MG63 (cell line): ENCODE measurements at regions not wholly inside any gene's neighbourhood (a gene's known extent, or its start where the extent isn't known, plus 50 kb on each side); places are given as distances from the start of the nearest gene placed in this dataset.
"Not testable (repeated sequence)": the region's sequence is repeated elsewhere in the genome, so short reads cannot be mapped to it uniquely, and the experiment has no call there.

Experiments
- DNase-seq: peaks from one replicate; pipeline ENCODE4 v3.0.0-alpha.2; 2020
- H3K27me3 ChIP-seq: fragments of 250-450 bp; sonication (Bioruptor Pico); 2 replicates; pipeline ENCODE4 v1.5.1; 2020; ENCODE audit warnings: mild to moderate bottlenecking, moderate library complexity
- H3K36me3 ChIP-seq: fragments of 250-450 bp; sonication (Bioruptor Pico); 2 replicates; pipeline ENCODE4 v1.5.1; 2020; ENCODE audit warnings: mild to moderate bottlenecking, moderate library complexity
- H3K4me3 ChIP-seq: fragments of 250-450 bp; sonication (Bioruptor Pico); 2 replicates; pipeline ENCODE4 v1.5.1; 2020; ENCODE audit warnings: mild to moderate bottlenecking, moderate library complexity
- H3K9me3 ChIP-seq: fragments of 250-450 bp; sonication (Bioruptor Pico); 2 replicates; pipeline ENCODE4 v1.5.1; 2020; ENCODE audit warnings: mild to moderate bottlenecking, moderate library complexity

- no peak for DNase-seq
- H3K27me3 ChIP-seq, result no peaks in the 10 kb centered on the region
- H3K36me3 ChIP-seq, result no peaks in the 10 kb centered on the region
- no peak overlapping the region for H3K4me3 ChIP-seq
- H3K9me3 ChIP-seq, result no peaks in the 10 kb centered on the region
These were observed 77.3 kb upstream of the DHRS4 start for GRCh38 chr14:23876160-23876750.

GRCh38 chr14:23877111-23877510, 76.5 kb upstream of the DHRS4 start:
- H3K27me3 ChIP-seq, result no peaks in the 10 kb centered on the region
- no peak overlapping the region for H3K4me3 ChIP-seq
- no peaks in the 10 kb centered on the region for H3K36me3 ChIP-seq
- no peak for DNase-seq
- no peaks in the 10 kb centered on the region for H3K9me3 ChIP-seq

- H3K9me3 ChIP-seq, result no peaks in the 10 kb centered on the region
- no peak overlapping the region for H3K4me3 ChIP-seq
- H3K27me3 ChIP-seq, result no peaks in the 10 kb centered on the region
- H3K36me3 ChIP-seq, result no peaks in the 10 kb centered on the region
- DNase-seq, result no peak
These were observed 75.9 kb upstream of the DHRS4 start for GRCh38 chr14:23877538-23878180.

GRCh38 chr14:23881282-23881681, 72.3 kb upstream of the DHRS4 start:
- H3K9me3 ChIP-seq, result no peaks in the 10 kb centered on the region
- no peak for DNase-seq
- no peaks in the 10 kb centered on the region for H3K27me3 ChIP-seq
- H3K4me3 ChIP-seq, result no peak overlapping the region
- H3K36me3 ChIP-seq, result no peaks in the 10 kb centered on the region

GRCh38 chr14:23883684-23884540, 69.7 kb upstream of the DHRS4 start:
- H3K4me3 ChIP-seq, result no peak overlapping the region
- H3K27me3 ChIP-seq, result no peaks in the 10 kb centered on the region
- H3K36me3 ChIP-seq, result no peaks in the 10 kb centered on the region
- DNase-seq, result no peak
- no peaks in the 10 kb centered on the region for H3K9me3 ChIP-seq

GRCh38 chr14:23884541-23884904, 69.0 kb upstream of the DHRS4 start:
- no peak for DNase-seq
- Histone ChIP-seq H3K36me3 (no peaks in the 10 kb centered on the region), H3K4me3 (no peak overlapping the region), H3K27me3 (no peaks in the 10 kb centered on the region), H3K9me3 (no peaks in the 10 kb centered on the region)

- no peak for DNase-seq
- H3K4me3 ChIP-seq, result no peak overlapping the region
- no peaks in the 10 kb centered on the region for H3K9me3 ChIP-seq
- H3K36me3 ChIP-seq, result no peaks in the 10 kb centered on the region
- H3K27me3 ChIP-seq, result no peaks in the 10 kb centered on the region
These were observed 66.0 kb upstream of the DHRS4 start for GRCh38 chr14:23887536-23887935.

GRCh38 chr14:23891717-23892116, 61.9 kb upstream of the DHRS4 start:
- not testable (repeated sequence) for H3K27me3 ChIP-seq, DNase-seq, H3K36me3 ChIP-seq, H3K4me3 ChIP-seq, H3K9me3 ChIP-seq

GRCh38 chr14:23892289-23892688, 61.3 kb upstream of the DHRS4 start:
- H3K36me3 ChIP-seq, H3K4me3 ChIP-seq, DNase-seq, H3K9me3 ChIP-seq, H3K27me3 ChIP-seq: not testable (repeated sequence)

GRCh38 chr14:23894362-23895052, 59.1 kb upstream of the DHRS4 start:
- Histone ChIP-seq H3K36me3 (no peaks in the 10 kb centered on the region), H3K9me3 (no peaks in the 10 kb centered on the region), H3K27me3 (no peaks in the 10 kb centered on the region), H3K4me3 (no peak overlapping the region)
- no peak for DNase-seq

- no peaks in the 10 kb centered on the region for H3K36me3 ChIP-seq
- no peak for DNase-seq
- H3K9me3 ChIP-seq, result no peaks in the 10 kb centered on the region
- no peak overlapping the region for H3K4me3 ChIP-seq
- no peaks in the 10 kb centered on the region for H3K27me3 ChIP-seq
These were observed 58.5 kb upstream of the DHRS4 start for GRCh38 chr14:23895053-23895419.

- H3K4me3 ChIP-seq, result no peak overlapping the region
These were observed 58.1 kb upstream of the DHRS4 start for GRCh38 chr14:23895480-23895879.

GRCh38 chr14:23896609-23897153, 56.9 kb upstream of the DHRS4 start:
- Histone ChIP-seq H3K27me3 (no peaks in the 10 kb centered on the region), H3K9me3 (no peaks in the 10 kb centered on the region)

More at GRCh38 chr14:23895480-23895879, 58.1 kb upstream of the DHRS4 start:
- Histone ChIP-seq H3K36me3 (no peaks in the 10 kb centered on the region), H3K9me3 (no peaks in the 10 kb centered on the region), H3K27me3 (no peaks in the 10 kb centered on the region)
- DNase-seq, result no peak

GRCh38 chr14:23897291-23897690, 56.3 kb upstream of the DHRS4 start:
- H3K27me3 ChIP-seq, H3K4me3 ChIP-seq, DNase-seq, H3K9me3 ChIP-seq, H3K36me3 ChIP-seq: not testable (repeated sequence)

More at GRCh38 chr14:23896609-23897153, 56.9 kb upstream of the DHRS4 start:
- Histone ChIP-seq H3K4me3 (no peak overlapping the region), H3K36me3 (no peaks in the 10 kb centered on the region)
- DNase-seq, result no peak

GRCh38 chr14:23898359-23898758, 55.2 kb upstream of the DHRS4 start:
- not testable (repeated sequence) for H3K4me3 ChIP-seq

GRCh38 chr14:23899788-23900187, 53.8 kb upstream of the DHRS4 start:
- DNase-seq, result no peak
- H3K27me3 ChIP-seq, result no peaks in the 10 kb centered on the region
- H3K9me3 ChIP-seq, result no peaks in the 10 kb centered on the region
- H3K36me3 ChIP-seq, result no peaks in the 10 kb centered on the region
- no peak overlapping the region for H3K4me3 ChIP-seq

More at GRCh38 chr14:23898359-23898758, 55.2 kb upstream of the DHRS4 start:
- H3K9me3 ChIP-seq, DNase-seq, H3K36me3 ChIP-seq, H3K27me3 ChIP-seq: not testable (repeated sequence)

GRCh38 chr14:23903442-23903841, 50.1 kb upstream of the DHRS4 start:
- H3K36me3 ChIP-seq, result no peaks in the 10 kb centered on the region
- H3K27me3 ChIP-seq, result no peaks in the 10 kb centered on the region
- no peaks in the 10 kb centered on the region for H3K9me3 ChIP-seq
- no peak for DNase-seq
- H3K4me3 ChIP-seq, result no peak overlapping the region
